ENCODE measurements at regions not wholly inside any gene's neighbourhood (a gene's known extent, or its start where the extent isn't known, plus 50 kb on each side); places are given as distances from the start of the nearest gene placed in this dataset.
"Not testable (repeated sequence)": the region's sequence is repeated elsewhere in the genome, so short reads cannot be mapped to it uniquely, and the experiment has no call there.

DNA sequence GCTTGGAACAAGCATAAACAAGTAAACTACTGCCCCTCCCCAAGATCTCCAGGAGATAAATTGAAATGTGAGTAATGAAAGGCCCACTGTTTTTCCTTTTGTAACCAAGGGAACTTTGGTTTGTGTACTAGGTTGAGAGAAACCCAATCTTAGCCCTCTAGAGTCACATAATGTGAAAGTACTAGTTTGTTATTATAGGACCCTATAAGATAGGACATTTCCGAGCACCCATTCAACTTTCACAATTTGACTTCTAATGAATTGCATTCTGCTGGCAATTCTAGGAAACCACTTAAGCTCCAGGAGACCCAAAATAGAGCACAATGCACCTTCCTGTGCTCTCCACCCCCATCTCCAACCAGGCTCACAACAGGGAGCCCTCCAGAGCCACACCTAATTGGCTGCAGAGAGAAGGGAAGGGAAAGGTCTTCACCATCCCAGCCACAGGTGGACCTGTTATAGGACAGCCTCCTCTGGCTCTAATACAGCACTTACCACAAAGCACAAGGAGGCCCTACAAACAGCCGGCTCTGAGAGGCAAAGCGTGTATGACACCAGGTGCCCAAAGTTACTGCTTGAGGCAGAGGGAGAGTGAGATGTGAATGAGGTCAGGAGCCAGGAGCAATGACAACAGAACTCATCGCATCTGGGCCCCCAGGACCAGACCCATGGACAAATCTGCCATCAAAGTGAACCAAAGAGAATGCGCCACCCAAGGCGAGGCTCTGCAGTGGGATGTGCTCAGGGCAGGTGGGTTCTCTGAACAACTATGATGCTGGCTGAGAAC, 163.3 kb upstream of the NTF3 start:
- no peak for DNase-seq

DNA sequence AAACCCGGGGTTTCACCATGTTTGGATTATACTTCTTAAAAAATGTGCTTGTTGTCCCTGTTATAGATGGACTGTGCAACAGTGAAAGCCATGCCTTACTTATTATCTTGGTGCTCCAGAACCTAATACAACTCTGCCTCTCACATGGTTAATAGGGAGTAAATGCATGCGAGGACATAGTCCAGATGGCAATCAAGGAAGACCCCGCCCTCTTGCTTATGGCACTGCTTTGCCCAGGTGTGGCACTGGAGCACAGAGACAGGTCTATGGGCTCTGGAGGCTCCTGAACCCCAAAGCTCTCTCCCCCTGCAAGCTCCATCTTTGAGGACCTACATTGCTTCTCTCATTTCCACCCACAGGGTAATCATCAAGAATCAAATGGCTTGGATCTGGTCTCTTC, 162.1 kb upstream of the NTF3 start:
- DNase-seq = no peak

DNA sequence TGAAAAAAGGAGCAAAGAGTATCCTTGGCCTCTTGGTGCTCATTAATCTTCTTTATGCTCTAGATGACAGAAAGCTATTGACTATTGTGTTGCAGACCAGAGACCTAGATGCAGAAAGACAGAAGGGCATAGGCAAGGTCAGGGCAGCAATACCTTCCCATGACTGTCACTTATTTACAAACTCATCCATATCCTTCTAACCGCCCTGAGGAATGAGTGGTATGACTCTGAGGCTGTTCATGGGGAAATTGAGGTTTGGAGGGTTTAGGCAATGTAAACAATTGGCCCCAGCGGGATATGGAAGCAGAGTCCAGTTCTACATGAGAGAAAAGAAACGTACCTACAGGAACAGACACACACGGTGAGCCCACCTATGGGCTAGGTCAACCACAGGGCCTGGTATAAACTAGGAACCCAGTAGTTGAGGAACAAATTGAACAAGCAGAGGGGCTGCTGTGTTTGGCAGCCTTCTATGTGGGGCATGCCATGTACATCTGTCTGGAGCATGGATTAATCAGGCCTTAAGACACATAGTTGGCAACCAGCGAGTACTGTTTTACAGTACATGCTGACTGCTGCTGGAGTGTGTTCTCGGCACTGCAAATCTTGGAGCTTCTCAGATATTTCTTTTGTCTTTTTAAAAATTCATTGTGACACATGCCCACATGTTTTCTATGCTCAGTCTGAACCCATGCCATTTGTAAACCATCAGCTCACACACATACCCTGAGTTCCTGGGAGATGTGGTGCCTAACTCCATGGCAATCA, 159.7 kb upstream of the NTF3 start:
- no peak for DNase-seq

DNA sequence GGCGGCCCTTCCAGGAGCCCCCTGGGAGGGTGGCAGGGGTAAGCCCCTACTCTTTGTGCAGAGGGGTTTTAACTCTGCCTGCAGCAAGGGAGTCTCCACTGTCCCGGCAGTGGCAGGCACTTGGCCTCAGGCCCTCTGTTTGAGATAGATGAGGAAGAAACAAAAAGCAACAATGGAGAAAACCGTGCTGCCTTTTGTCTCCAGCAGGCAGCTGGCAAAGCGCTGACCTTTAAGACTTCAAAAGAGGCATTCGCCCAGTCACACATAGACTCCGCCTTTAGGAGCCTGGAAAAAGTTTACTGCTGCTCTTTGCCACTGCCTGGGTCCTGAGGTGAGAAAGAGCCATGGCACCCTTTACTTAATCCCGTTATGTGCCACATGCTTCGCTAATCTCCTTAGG, 158.2 kb upstream of the NTF3 start:
- DNase-seq = no peak

DNA sequence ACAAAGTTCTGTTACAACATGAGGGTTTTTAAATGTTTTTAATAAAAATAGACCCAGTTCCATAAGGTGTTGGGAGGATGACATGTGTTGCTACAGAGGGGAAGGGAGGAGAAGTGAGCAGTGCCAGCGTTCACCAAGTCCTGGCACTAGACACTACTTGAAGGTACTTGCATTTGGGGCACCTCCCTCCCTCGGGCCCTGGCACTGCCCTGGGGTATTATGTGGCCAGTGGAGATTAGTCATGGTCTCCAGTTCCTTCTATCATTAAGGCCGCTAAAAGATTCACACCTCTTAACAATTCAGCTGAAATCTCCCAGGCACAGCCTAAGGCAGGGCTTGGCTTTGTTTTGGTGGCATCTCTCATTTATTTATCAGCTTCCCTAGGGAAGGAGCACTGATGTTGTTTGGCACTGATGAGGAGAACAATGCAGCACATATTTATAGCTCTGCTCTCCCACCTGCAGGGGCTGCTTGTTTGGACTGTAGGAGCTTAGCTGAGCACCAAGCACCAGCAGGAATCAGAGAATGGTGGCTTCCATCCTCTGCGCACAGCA, 155.5 kb upstream of the NTF3 start:
- no peak for DNase-seq

DNA sequence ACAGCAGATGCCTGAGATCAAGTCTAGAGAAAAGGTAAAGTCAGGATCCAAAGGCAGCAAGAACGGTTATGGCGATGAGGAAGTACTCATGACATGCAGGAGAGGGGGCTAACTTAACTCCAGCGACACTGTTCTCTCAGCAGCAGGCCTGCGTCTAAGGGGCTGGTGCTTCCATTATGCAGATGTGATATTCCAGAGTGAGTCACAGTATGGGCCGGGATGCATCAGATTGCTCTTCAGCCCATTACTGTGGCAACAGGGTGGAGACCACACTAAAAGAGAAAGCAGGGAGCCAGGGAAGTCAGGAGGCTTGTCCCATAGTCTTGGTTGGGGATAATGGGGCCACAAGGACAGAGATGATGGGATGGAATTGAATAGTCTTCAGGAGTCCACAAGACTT, 151.8 kb upstream of the NTF3 start:
- DNase-seq = no peak

DNA sequence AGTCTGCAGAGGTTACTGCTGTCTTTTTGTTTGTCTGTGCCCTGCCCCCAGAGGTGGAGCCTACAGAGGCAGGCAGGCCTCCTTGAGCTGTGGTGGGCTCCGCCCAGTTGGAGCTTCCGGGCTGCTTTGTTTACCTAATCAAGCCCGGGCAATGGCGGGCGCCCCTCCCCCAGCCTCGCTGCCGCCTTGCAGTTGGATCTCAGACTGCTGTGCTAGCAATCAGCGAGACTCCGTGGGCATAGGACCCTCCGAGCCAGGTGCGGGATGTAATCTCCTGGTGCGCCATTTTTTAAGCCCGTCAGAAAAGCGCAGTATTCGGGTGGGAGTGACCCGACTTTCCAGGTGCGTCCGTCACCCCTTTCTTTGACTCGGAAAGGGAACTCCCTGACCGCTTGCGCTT, 141.5 kb upstream of the NTF3 start:
- DNase-seq = not testable (repeated sequence)

DNA sequence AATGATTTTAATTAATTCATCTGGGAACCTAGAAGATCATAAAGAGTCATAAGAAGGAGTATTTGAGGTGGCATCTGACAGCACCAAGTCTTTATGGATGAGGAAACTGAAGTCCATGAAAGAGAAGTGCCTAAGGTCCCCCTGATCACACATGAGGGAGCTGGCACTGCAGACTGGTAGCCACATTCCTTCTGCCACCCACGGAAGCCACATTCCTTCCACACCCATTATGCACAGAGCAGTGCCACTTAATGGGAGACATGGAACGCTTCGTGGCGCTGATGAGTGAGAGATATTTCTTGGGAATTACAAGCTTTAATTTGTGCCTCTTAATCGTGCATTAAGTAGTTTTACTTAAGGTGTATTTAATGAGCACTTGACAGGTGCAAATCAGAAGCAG, 139.3 kb upstream of the NTF3 start:
- no peak for DNase-seq

DNA sequence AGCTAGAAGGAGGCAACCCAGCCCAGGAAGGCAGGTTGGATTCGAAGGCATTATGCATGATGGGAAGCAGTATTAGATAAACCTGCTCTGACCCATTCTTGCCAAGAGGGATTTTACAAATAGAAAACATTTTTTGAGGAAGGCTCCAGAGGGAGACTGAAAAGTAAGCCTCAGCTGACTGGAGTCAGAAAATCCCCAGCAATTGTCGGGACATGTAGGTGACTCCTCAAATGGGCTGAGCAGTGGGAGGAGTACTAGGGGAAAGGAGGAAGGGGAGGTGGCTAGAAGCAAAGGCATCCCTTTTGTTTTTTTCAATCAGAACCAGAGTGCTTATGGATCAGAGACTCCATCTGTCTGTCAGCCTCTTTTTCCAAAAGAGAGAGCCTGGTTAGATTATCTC, 138.1 kb upstream of the NTF3 start:
- no peak for DNase-seq

DNA sequence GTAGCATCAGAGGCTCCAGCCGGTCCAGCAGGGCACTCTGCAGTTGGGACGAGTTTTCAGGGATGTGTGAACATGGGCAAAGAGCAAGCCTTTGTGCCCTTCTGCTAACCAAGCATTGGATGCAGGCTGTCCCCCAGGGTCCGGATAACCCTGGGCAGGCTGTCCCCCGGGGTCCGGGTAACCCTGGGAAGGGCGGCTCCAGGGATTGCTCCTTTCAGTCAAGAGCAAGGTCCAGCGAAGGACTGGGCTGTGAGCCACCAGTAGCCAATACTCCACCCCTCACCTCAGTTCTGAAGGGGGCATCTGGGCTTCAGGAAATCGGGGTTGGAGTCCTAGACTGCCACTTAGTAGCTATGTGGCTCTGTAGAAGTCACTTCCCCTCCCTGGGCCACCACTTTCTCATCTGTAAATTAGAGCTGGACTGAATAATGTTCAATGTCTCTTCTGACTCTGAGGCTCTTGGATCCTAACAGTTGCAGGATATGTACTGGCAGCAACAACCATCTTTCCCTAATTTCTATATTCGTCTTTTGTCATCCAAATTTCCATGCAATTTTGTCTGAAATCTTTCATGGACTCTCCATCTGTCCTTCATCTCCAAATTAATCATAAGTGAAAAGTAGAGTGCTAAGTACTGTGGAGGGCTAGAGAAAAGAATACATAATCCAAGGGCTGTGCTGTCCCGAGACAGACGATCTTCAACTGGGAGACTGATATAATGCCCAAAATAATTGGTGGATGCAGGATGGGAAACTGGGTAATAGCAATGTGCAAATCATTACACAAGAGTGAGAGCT, 137.4 kb upstream of the NTF3 start:
- no peak for DNase-seq

DNA sequence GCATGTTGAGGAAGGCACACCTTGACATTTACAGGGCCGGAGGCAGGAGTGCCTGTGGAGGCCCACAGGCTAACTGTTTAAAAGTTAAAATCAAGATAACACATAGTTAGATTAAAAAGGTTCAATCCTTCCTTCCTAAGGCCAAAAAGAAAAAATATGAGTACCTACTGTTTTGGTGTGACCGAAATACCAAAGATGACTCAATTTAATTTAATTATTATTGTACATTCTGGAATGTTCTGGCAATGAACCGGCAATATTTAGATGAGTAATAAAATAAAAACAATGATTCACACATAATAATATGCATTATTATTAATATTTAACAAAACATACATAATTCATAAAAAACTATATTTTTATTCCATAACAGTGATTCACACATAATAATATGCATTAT, 136.8 kb upstream of the NTF3 start:
- DNase-seq = no peak

DNA sequence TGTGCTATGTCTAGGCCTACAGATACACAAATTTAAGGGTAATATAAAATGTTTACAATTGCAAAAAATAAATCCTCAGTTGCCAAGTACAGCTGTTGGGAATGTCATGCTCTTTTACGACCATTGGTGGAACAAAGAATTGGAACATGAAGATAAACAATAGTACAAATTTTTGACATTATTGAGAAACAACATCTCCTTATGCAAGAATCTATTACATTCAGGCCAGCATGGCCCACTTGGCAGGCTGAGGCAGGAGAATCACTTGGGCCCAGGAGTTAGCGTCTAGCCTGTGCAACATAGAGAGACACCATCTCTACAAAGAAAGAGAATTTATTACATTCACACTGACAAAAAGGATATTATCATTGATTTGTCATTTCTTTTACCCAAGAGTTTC, 135.9 kb upstream of the NTF3 start:
- no peak for DNase-seq

DNA sequence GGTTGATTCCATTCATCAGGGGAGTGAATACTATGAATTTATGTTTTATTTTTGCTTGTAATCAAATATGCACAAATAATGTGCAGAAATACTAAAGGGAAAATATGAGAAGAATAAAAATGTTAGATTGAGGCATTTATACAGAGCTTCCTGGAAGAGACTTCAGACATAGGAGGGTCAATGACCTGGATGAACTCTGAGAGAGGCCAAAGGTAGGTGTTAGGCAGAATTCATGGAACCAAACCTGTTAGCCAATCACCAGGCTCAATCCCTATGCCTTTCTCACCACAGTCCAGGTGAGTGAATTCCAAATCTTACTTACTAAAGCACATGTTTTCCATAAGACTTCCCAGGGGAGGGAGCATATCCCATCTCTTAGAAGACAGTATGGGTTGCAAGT, 130.4 kb upstream of the NTF3 start:
- DNase-seq = no peak

DNA sequence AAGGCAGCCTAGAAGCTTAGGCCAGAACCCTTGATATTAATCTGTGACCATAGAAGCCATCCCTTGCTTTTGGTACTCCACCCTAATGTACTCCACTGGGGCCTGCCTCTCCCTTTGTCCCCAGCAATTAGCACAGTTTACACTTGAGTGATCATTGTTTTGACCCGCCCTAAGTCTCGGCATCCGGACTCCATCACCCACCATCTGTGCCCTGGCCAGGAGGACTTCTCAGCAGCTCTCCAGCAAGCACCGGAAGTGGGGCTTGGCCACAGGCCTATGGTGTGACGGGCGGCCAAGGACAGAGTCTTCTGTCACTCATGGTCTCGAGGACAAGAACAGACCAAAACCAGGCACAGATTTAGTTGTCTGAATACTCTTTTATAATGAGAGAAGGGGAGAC, 126.5 kb upstream of the NTF3 start:
- DNase-seq = no peak

DNA sequence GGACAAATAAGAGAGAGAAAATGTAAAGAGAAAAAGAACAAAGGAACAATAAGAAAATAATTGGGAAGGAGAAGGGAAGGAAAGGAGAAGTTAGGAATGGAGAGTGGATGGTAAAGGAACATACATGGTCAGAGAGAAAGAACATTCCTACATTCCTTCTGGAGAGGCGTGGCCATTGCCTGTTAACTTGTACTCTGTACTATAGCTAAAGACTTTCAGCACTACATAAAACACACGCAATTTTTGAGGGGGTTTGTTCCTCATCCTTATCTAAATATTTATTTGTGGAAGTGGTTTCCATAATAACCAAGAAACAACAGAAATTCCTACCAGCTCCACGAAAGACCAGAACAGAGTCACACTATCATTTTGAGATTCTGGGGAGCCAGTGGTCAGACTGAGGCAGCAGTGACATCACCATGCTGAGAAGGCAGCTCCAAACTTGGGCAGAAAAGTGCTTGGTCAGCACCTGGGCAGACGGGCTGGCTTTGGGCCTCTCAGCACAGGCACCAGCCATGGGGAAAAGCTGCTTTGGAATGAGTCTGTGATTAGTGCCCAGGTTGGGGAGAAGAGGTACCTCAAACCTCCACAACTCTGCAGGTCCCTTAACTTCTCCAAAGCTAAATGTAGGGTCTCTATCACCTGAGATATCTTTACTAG, 125.9 kb upstream of the NTF3 start:
- no peak for DNase-seq

DNA sequence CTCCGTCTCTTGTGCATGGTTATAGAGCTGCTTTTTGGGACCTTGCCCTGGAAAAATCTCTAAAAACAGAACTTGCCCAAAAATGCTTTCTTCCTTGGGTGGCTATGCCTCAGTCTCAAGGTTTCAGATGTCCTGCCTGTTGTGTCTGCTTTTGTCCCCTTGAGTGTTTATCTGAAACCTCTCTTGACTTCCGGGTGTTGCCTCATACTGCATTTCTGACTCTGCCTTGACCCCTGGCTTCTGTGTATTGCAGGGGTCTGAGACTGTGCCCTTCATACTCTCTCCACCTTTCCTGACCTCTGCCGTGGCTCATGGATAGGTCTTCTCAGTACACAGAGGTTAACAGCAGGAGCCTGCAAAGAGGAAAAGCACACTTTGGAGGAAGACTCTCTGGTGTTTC, 124.8 kb upstream of the NTF3 start:
- DNase-seq = no peak

DNA sequence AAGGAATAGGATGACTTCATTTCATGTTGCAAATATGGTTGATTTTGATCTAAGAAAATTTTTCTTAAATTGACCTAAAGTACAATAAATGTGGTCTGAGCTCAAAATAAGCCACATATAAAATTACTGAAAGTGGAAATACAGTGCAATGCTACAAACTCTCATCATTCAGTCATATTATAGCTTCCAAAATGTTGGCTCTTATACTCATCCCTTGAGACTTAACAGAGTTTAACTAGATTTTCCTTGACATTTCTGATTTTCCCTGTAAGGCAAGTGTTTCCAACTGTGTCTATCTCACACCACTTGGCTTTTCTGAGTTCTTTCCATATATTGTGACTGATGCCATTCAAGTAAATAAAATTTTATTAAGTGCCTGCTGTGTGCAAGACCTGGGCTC, 123.7 kb upstream of the NTF3 start:
- no peak for DNase-seq

DNA sequence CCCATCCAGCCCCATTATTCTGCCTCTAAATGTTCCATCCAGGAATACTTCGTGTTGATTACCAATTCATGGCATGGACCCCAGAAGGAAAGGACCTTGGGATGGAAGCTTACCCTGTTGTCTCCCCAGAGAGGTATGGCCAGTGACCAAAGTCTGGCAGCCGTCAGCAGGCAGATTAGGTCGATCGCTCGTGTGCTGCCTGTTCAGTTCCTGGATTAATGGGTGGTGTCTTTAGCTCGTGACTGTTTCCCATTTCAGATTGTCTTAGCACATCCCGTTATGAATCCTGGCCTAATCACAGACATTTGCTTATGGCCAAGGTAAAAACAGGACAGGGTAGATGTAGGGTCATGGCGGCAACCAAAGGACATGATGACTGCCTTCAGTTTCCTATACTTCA, 122.9 kb upstream of the NTF3 start:
- DNase-seq = no peak

DNA sequence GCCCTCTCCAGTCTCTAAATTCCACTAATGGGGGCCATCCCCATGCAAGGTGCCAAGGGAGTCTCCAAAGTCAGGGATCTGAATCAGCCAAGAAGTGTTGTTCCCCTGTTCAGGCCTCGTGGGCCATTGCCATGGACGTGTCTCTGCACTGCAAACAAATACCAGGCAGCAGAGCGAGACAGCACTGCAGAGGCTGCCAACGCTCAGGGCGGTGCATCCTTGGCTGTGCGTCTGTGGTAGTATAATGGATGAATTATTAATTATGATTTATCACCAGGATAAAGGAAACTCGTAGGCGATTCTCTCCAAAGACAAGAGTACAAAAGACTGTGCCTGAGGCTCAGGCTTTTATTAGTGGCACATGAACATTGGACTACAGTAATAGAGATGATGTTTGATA, 122.3 kb upstream of the NTF3 start:
- no peak for DNase-seq

DNA sequence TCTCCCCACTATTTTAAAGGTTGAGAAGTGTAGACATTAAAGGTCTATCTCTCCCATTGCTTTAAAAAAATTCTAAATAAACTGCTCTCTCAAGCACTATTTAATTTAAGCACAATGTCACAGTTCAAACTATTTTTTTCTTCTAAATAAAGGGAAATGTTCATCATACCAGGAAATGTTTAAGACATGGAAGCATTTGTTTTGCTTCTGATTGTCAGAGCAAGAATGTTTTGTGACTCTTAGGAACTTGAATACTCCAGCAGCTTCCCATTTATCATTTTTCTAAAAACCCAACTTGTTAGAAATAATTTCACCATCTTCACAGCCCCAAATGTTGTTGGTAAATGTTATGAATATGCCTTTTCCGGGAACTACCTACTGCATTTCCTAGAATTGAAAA, 121.8 kb upstream of the NTF3 start:
- DNase-seq = no peak

DNA sequence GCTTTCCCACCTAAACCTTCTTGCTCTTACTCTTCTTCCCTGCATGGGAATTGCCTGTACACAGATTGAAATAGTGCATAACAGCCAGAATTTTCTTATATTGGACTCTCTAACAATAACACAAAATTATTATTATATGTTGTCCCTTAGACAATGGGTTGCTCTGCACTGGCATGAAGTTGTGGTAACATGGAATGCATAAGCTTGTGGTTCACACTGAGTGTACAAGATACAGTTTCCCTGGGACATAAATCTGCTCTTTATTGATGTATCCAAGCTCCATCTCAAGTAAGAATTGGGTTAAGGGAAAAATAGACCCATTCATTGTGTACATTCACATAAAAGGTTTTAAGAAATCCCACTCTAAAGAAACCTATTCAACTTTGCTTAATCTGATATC, 114.4 kb upstream of the NTF3 start:
- no peak for DNase-seq

DNA sequence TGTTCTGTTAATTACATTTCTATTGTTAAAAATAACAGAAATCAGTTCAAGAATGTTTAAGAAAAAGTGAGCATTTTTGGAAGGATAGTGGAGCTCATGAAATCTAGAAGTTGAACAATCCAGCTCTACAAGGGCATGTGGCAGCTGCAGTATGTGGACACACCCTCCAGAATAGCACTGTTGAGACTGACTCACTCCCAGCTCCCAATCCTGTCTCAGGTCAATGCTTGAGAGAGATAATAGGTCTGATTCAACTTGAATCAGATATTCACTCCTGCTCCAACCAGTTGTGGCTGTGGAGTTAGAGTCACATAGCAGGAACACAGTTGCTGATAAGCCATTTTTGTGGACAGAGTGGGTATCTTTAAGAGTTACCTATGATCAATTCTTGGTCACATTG, 113.0 kb upstream of the NTF3 start:
- DNase-seq = no peak

Data from hippocampal formation (tissue), 2 donors.